ENCODE measurements at regions not wholly inside any gene's neighbourhood (a gene's known extent, or its start where the extent isn't known, plus 50 kb on each side); places are given as distances from the start of the nearest gene placed in this dataset.

- DNase-seq = no peak
Measured at GRCh38 chr14:22008766-22009165, 335.1 kb upstream of the OR4E1 start.

GRCh38 chr14:22007784-22008412, 334.3 kb upstream of the OR4E1 start:
- DNase-seq = no peak

- no peak for DNase-seq
Measured at GRCh38 chr14:22007363-22007762, 333.7 kb upstream of the OR4E1 start.

- DNase-seq = no peak
Measured at GRCh38 chr14:22003461-22003860, 329.8 kb upstream of the OR4E1 start.

DNA sequence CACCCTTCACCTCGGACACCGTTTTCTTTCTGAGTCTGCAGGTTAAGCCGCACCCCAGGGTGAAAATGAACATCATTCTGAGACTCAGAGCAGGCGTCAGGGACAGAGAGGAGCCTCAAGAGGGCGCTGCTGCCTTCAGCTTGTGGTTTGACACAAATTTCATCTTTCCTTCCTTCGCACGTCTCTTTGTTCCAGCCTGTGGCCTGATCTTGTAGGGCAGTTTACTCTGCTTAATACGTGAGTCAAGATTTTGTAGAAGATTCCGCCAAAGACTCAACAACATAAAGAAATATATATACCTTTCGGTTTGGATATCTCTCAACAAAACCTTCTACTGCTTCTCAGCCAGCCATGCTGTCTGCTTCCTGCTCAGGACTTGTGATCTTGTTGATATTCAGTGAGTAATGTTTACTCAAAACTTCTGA, 329.3 kb upstream of the OR4E1 start:
- DNase-seq = no peak

- DNase-seq = no peak
Measured at GRCh38 chr14:21999402-21999801, 325.8 kb upstream of the OR4E1 start.

DNA sequence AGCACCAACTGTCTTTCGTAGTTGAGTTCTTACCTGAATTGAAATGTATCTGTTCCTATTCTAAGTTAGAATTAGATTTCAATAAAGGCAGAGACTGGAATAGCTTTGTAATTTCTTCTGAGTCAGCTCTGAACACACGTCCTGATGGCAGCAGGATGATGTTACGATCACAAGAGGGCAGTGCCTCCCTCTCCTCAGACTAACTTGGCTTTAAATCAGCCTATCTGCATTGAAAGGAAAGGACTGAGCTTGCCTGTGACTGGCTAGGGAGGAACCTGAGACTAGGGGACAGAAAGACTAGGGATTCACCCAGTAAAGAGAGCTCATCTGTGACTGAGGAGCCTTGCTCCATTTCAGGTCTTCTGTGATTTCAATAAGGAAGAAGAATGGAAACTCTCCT, 323.7 kb upstream of the OR4E1 start:
- no peak for DNase-seq

DNA sequence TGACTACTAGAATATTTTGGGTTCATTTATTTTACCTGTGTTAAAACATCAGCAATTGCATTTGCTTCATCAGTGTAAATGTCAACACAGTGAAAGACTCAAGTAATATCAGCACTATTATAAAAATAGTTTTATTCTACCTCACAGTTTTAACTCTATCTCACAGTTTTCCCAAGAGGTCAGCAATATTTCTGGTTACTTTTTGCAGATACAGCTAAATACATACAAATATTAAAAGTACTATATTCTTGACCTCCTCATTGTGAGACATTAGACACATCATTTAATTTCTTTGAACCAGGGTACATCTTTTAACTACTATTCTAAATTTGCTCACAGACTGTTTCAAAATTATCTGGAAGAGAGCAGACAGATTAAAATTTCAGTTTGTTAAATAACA, 321.7 kb upstream of the OR4E1 start:
- DNase-seq = no peak

DNA sequence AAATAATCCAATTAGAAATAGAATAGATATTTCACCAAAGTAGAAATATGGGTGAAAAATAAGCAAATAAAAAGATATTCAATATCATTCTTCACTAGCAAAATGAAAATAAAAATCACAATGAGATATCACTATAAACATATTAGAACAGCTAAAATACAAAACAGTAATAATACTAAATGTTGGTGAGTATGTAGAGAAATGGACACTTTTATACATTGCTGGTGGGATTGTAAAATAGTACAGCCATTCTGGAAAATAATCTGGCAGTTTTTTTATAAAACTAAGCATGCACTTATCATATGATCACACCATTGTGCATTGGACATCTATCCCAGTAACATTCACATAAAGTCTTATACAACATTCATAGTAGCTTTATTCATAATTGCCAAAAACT, 320.2 kb upstream of the OR4E1 start:
- no peak for DNase-seq

DNA sequence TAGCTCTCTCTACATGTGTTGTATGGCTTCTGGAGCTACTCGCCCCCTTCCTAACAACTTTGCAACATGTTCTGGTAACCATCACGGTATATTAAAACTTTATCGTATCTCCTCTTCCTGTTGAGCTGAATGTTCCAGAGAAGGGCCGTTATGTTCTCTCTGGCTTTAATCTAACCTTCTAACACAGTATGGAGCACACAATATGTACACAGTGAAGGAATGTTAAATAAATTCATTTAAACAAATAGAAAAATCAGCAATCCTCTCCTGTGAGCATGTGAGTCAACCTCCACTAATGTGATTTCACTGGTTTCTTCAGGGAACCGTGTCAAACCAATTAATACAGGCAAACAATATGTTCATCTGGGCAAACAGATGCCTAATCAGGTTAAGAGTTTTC, 319.5 kb upstream of the OR4E1 start:
- DNase-seq = no peak

DNA sequence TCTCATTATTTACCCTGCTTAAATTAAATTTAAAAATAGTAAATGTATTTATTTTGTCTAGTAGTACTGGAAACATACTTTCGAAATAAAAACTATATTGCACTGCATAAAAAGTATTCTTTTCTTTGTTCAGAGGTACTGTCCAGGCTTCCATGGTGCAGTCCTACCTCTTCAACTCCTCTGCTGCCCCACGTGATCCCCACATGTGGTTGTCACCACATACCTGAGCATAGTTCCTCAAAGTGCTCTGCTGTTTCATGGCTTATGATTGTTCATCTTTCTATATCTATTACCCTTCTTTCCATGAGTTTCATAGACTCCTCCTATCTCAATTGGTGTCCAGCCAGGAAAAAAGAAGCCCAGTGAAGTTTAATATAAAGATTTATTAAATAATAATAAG, 317.5 kb upstream of the OR4E1 start:
- DNase-seq = no peak

- no peak for DNase-seq
Measured at GRCh38 chr14:21990116-21990515, 316.5 kb upstream of the OR4E1 start.

DNA sequence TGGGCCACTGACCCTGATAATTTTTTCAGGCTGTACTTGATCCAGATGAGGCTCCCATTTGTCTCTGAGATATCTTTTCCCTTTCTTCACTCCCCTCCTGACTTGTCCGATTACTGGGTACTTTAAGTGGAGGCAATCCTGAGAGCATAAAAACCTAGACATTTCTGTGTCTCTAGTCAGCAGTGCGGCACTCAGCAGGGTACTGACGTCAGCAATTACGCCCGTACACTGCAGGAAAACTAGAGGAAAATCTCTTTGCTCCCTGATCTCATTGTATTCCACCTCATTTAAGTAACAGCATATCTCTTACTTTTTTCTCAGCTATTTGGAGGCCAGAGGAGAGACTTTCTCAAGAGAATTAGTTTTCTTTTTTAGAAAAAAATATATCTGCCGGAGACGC, 315.5 kb upstream of the OR4E1 start:
- no peak for DNase-seq

GRCh38 chr14:21988413-21988812, 314.8 kb upstream of the OR4E1 start:
- no peak for DNase-seq

- no peak for DNase-seq
Measured at GRCh38 chr14:21987937-21988336, 314.3 kb upstream of the OR4E1 start.

- DNase-seq = no peak
Measured at GRCh38 chr14:21985081-21985480, 311.5 kb upstream of the OR4E1 start.

DNA sequence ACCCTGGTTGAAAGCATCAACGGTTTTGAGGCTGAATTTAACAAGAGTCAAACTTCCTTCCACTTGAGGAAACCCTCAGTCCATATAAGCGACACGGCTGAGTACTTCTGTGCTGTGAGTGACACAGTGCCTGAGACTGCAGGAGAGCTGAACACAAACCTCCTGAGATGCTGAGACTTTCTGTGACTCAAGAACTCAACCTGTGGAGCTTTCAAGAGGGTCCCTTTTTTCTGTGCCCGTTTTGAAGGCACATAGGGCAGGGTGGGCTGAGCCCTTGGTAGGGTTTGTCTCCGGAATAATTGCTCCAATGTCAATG, 305.3 kb upstream of the OR4E1 start:
- no peak for DNase-seq

GRCh38 chr14:21978184-21978998, 304.8 kb upstream of the OR4E1 start:
- DNase-seq = no peak

GRCh38 chr14:21974741-21975140, 301.1 kb upstream of the OR4E1 start:
- DNase-seq = no peak

GRCh38 chr14:21965042-21965441, 291.4 kb upstream of the OR4E1 start:
- no peak for DNase-seq

DNA sequence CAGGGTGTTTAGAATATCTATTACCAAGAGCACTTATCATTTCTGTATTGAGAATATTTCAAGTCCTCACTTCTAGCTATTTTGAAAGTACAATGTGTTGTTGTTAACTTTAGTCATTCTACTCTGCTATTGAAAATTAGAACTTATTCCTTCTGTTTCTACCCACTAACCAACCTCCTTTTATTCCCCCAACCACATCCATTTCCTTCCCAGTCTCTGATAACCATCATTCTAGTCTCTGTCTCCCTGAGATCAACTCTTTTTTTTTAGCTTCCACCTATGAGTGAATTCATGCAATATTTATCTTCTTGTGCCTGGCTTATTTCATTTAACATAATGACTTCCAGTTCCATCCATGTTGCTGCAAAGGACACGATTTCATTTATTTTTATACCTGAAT, 290.6 kb upstream of the OR4E1 start:
- DNase-seq = no peak

DNA sequence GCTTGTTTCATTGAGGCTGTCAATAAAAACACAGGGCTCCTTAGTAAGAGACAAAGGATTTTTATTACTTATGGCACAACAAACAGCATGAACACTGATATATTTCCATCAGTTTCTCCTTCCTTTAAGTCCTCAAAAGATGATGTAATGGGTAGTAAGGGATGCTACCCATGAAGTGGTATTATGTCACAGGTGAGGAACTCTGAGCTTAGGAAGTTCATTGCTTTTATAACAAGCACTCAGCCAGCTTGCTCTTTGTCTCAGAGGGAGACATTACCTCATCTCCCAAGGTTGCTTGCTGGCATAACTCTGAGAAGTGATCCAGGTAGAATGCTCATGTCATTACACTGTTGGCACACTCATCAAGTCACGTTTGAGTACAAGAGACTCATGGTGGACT, 287.0 kb upstream of the OR4E1 start:
- DNase-seq = no peak

GRCh38 chr14:21941885-21942284, 268.3 kb upstream of the OR4E1 start:
- DNase-seq = no peak

DNA sequence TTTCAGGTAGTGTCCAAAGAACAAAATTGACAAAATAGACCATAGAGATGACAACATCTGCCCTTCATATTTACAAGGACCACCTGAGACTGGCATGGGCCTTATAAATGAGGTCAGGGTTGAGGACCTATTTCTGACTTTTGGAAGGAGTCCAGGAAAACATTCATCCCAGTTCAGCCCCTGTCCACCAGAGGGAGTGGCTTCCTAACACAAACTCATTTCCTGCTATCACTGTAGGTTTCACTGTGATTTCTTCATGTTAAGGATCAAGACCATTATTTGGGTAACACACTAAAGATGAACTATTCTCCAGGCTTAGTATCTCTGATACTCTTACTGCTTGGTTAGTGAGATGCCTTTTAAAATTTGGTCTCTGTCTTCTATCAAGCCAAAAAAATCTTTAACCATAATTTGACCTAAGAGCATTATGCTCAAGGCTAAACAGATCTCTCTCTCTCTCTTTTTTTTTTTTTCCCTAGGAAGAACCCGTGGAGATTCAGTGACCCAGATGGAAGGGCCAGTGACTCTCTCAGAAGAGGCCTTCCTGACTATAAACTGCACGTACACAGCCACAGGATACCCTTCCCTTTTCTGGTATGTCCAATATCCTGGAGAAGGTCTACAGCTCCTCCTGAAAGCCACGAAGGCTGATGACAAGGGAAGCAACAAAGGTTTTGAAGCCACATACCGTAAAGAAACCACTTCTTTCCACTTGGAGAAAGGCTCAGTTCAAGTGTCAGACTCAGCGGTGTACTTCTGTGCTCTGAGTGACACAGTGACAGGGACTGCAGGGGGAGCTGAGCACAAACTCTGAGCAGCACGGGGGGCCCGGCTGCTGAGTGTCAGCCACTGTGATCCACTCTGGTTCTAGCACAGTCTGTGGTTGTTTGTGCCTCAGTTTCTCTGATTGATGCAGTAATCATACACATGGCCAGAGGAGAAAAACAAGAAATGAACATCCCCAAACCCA, 267.6 kb upstream of the OR4E1 start:
- no peak for DNase-seq
